Neural progenitor cell (in vitro differentiated cells): ENCODE measurements at regions not wholly inside any gene's neighbourhood (a gene's known extent, or its start where the extent isn't known, plus 50 kb on each side); places are given as distances from the start of the nearest gene placed in this dataset.

Experiments used
- CTCF ChIP-seq: fragments of 200-600 bp; sonication (generic); IDR thresholded peaks from 2 replicates; pipeline ENCODE4 v1.5.1; 2017; ENCODE audit warnings: antibody characterized with exemption, mild to moderate bottlenecking
- EZH2phosphoT487 ChIP-seq: fragments of 200-600 bp; sonication (generic); IDR thresholded peaks from 2 replicates; pipeline ENCODE4 v1.6.1; 2017; ENCODE audit warnings: antibody characterized with exemption

GRCh38 chr10:109433434-109433833, 489.9 kb downstream of the XPNPEP1 start:
- no peak for TF ChIP-seq CTCF
- TF ChIP-seq EZH2phosphoT487: no peak
